GM23338 (cell line): ENCODE measurements at regions not wholly inside any gene's neighbourhood (a gene's known extent, or its start where the extent isn't known, plus 50 kb on each side); places are given as distances from the start of the nearest gene placed in this dataset.

Experiments used
- CREB1 ChIP-seq: fragments of 250-450 bp; sonication (Bioruptor Pico); IDR thresholded peaks from 2 replicates; pipeline ENCODE4 v1.5.0; 2020; ENCODE audit warnings: low read depth, mild to moderate bottlenecking, moderate library complexity
- EZH2 ChIP-seq: fragments of 200-600 bp; sonication (generic); IDR thresholded peaks from one replicate; pipeline ENCODE4 v1.8.0; 2017; ENCODE audit warnings: antibody characterized with exemption, mild to moderate bottlenecking, low read depth; ENCODE audit not compliant: unreplicated experiment
- EZH2phosphoT487 ChIP-seq: fragments of 200-600 bp; sonication (generic); IDR thresholded peaks from one replicate; pipeline ENCODE4 v1.8.1; 2018; ENCODE audit warnings: antibody characterized with exemption; ENCODE audit not compliant: unreplicated experiment
- NANOG ChIP-seq: IDR thresholded peaks from 2 replicates; pipeline ENCODE4 v1.6.1; 2016; ENCODE audit warnings: antibody characterized with exemption, borderline replicate concordance
- POLR2AphosphoS5 ChIP-seq: IDR thresholded peaks from 2 replicates; pipeline ENCODE4 v1.6.1; 2016; ENCODE audit warnings: antibody characterized with exemption, low read depth
- REST ChIP-seq: IDR thresholded peaks from one replicate; pipeline ENCODE4 v1.6.1; 2018; ENCODE audit warnings: antibody characterized with exemption; ENCODE audit not compliant: unreplicated experiment
- TF ChIP-seq, protein P1 (sequence below), 2 experiments: fragments of 200-600 bp in 1 of 2; sonication (generic) in 1 of 2; conservative IDR thresholded peaks; 2 replicates each; pipeline versions ENCODE4 v1.5.1 to v1.6.1; 2016 to 2017; ENCODE audit warnings: antibody characterized with exemption in 2 of 2, low read depth in 2 of 2, mild to moderate bottlenecking in 2 of 2, moderate library complexity in 1 of 2
- TF ChIP-seq, protein P2 (sequence below): fragments of 250-450 bp; sonication (Bioruptor Pico); IDR thresholded peaks from 2 replicates; pipeline ENCODE4 v1.5.0; 2020; ENCODE audit warnings: mild to moderate bottlenecking, moderate library complexity

GRCh38 chrX:110418316-110419235 is 59.9 kb downstream of the RTL9 start:
- TF ChIP-seq, protein P1, sequence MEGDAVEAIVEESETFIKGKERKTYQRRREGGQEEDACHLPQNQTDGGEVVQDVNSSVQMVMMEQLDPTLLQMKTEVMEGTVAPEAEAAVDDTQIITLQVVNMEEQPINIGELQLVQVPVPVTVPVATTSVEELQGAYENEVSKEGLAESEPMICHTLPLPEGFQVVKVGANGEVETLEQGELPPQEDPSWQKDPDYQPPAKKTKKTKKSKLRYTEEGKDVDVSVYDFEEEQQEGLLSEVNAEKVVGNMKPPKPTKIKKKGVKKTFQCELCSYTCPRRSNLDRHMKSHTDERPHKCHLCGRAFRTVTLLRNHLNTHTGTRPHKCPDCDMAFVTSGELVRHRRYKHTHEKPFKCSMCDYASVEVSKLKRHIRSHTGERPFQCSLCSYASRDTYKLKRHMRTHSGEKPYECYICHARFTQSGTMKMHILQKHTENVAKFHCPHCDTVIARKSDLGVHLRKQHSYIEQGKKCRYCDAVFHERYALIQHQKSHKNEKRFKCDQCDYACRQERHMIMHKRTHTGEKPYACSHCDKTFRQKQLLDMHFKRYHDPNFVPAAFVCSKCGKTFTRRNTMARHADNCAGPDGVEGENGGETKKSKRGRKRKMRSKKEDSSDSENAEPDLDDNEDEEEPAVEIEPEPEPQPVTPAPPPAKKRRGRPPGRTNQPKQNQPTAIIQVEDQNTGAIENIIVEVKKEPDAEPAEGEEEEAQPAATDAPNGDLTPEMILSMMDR (conservative IDR thresholded peaks at IDR 0.05; ENCODE audit: low read depth in 2 of 2), result peak; percentile 51 to 62
- TF ChIP-seq EZH2phosphoT487, result no peak
- TF ChIP-seq CREB1 (CRISPR knock-in tag), result no peak
- TF ChIP-seq EZH2, result no peak
- no peak for TF ChIP-seq POLR2AphosphoS5
- TF ChIP-seq NANOG, result no peak
- TF ChIP-seq REST, result no peak
- TF ChIP-seq, protein P2, sequence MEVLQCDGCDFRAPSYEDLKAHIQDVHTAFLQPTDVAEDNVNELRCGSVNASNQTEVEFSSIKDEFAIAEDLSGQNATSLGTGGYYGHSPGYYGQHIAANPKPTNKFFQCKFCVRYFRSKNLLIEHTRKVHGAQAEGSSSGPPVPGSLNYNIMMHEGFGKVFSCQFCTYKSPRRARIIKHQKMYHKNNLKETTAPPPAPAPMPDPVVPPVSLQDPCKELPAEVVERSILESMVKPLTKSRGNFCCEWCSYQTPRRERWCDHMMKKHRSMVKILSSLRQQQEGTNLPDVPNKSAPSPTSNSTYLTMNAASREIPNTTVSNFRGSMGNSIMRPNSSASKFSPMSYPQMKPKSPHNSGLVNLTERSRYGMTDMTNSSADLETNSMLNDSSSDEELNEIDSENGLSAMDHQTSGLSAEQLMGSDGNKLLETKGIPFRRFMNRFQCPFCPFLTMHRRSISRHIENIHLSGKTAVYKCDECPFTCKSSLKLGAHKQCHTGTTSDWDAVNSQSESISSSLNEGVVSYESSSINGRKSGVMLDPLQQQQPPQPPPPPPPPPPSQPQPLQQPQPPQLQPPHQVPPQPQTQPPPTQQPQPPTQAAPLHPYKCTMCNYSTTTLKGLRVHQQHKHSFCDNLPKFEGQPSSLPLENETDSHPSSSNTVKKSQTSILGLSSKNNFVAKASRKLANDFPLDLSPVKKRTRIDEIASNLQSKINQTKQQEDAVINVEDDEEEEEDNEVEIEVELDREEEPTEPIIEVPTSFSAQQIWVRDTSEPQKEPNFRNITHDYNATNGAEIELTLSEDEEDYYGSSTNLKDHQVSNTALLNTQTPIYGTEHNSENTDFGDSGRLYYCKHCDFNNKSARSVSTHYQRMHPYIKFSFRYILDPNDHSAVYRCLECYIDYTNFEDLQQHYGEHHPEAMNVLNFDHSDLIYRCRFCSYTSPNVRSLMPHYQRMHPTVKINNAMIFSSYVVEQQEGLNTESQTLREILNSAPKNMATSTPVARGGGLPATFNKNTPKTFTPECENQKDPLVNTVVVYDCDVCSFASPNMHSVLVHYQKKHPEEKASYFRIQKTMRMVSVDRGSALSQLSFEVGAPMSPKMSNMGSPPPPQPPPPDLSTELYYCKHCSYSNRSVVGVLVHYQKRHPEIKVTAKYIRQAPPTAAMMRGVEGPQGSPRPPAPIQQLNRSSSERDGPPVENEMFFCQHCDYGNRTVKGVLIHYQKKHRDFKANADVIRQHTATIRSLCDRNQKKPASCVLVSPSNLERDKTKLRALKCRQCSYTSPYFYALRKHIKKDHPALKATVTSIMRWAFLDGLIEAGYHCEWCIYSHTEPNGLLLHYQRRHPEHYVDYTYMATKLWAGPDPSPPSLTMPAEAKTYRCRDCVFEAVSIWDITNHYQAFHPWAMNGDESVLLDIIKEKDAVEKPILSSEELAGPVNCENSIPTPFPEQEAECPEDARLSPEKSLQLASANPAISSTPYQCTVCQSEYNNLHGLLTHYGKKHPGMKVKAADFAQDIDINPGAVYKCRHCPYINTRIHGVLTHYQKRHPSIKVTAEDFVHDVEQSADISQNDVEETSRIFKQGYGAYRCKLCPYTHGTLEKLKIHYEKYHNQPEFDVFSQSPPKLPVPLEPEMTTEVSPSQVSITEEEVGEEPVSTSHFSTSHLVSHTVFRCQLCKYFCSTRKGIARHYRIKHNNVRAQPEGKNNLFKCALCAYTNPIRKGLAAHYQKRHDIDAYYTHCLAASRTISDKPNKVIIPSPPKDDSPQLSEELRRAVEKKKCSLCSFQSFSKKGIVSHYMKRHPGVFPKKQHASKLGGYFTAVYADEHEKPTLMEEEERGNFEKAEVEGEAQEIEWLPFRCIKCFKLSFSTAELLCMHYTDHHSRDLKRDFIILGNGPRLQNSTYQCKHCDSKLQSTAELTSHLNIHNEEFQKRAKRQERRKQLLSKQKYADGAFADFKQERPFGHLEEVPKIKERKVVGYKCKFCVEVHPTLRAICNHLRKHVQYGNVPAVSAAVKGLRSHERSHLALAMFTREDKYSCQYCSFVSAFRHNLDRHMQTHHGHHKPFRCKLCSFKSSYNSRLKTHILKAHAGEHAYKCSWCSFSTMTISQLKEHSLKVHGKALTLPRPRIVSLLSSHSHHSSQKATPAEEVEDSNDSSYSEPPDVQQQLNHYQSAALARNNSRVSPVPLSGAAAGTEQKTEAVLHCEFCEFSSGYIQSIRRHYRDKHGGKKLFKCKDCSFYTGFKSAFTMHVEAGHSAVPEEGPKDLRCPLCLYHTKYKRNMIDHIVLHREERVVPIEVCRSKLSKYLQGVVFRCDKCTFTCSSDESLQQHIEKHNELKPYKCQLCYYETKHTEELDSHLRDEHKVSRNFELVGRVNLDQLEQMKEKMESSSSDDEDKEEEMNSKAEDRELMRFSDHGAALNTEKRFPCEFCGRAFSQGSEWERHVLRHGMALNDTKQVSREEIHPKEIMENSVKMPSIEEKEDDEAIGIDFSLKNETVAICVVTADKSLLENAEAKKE, result no peak
